GM12872 (cell line): ENCODE measurements at regions not wholly inside any gene's neighbourhood (a gene's known extent, or its start where the extent isn't known, plus 50 kb on each side); places are given as distances from the start of the nearest gene placed in this dataset.

Experiments
- TF ChIP-seq, protein P1 (sequence below): IDR thresholded peaks from 3 replicates; pipeline ENCODE4 v1.5.1; 2011; ENCODE audit warnings: low read depth, mild to moderate bottlenecking, low read length, moderate library complexity; ENCODE audit not compliant: insufficient read depth

DNA sequence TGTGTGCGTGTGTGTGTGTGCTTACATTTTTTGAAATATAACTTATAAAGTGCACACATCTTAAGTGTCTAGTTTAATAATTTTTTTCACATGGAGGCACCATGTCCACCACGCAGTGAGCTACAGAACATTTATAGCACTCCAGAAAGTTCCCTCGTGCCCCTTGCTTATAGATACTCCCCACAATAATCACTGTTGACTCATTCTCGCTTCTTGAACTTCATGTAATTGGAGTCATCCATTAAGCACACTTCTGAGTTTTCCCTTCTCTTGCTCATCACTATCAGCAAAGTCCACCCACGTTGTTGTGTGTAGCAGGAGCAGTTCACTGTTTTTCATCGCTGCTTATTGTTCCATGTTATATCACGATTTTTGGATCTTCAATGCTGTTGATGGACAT, 78.4 kb upstream of the DISP3 start:
- TF ChIP-seq, protein P1, sequence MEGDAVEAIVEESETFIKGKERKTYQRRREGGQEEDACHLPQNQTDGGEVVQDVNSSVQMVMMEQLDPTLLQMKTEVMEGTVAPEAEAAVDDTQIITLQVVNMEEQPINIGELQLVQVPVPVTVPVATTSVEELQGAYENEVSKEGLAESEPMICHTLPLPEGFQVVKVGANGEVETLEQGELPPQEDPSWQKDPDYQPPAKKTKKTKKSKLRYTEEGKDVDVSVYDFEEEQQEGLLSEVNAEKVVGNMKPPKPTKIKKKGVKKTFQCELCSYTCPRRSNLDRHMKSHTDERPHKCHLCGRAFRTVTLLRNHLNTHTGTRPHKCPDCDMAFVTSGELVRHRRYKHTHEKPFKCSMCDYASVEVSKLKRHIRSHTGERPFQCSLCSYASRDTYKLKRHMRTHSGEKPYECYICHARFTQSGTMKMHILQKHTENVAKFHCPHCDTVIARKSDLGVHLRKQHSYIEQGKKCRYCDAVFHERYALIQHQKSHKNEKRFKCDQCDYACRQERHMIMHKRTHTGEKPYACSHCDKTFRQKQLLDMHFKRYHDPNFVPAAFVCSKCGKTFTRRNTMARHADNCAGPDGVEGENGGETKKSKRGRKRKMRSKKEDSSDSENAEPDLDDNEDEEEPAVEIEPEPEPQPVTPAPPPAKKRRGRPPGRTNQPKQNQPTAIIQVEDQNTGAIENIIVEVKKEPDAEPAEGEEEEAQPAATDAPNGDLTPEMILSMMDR, result no peak

DNA sequence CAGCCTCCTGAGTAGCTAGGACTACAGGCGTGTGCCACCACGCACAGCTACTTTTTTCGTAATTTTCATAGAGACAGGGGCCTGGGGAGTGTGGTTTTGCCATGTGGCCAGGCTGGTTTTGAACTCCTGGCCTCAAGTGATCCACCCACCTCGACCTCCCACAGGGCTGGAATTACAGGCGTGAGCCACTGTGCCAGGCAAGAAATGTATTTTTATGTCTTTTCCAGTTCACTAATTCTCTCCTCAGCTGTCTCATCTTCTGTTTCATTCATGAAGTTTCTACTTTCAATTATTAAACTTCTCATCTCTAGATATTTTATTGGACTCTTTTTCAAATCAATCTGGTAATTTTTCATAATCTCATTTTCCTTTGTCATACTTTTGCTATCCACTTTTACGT, 72.1 kb upstream of the DISP3 start:
- TF ChIP-seq, protein P1, result no peak

DNA sequence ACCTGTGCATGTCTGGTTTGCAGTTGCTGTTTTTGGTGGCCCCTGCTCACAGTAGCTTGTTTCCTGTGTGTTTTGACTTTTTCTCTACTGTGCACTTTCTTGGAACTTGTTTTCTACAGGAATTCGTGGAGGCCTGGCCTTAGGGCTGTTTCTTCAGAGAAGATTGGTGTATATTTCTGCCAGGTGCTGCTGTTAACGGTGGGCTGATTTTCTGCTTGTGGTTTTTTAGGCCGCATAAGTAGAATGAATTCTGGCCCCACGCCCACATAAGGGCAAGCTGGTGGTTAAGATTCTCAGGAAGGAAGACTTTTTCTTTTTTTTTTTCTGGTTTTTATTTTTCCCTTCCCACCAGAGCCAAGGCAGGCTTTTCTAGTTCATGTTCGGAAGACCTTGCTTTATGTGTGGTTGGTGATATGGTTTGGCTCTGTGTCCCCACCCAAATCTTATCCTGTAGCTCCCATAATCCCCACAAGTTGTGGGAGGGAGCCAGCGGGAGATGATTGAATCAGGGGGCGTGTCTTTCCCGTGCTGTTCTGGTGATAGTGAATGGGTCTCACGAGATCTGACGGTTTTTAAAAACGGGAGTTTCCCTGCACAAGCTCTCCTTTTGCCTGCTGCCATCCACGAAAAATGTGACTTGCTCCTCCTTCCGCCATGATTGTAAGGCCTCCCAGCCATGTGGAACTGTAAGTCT, 71.5 kb upstream of the DISP3 start:
- TF ChIP-seq, protein P1, result no peak

DNA sequence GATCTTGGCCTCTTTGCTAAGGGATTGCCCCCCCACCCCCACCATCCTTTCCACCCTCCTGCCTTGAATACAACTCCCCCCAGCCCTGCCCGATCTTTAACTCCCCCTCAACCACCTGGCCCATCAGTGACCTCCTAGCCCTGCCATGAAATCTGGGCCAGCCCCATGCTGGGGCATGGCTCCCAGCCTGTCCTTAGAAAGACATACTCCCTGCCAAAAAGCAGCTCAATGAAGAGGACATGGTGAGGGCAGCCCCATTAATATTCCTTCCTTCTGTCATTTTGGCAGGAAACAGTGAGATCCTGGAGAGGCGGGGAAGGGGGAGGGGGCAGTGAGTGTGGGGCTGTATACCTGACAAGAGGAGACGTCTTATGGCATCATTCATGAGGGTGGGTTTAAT, 66.8 kb upstream of the DISP3 start:
- TF ChIP-seq, protein P1, result no peak

DNA sequence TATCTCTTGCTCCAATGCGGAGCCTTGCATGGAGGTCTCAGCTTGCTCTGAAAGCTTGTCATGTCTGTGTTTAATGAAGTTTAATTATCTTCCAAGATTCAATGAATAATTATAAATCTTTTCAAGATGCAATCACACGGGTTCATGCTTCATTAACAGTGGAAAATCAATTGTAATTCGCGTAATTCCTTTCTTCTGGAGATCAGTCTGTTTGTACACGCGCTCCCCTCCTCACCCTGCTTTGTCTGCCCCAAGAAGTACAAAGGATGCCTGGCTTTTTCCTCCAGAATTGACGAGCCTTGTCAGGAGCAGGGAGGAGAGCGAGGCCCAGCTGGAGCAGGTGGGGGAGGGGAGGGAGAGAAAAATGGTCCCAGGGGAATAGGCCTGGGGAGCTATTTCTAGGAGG, 65.0 kb upstream of the DISP3 start:
- TF ChIP-seq, protein P1, result no peak

DNA sequence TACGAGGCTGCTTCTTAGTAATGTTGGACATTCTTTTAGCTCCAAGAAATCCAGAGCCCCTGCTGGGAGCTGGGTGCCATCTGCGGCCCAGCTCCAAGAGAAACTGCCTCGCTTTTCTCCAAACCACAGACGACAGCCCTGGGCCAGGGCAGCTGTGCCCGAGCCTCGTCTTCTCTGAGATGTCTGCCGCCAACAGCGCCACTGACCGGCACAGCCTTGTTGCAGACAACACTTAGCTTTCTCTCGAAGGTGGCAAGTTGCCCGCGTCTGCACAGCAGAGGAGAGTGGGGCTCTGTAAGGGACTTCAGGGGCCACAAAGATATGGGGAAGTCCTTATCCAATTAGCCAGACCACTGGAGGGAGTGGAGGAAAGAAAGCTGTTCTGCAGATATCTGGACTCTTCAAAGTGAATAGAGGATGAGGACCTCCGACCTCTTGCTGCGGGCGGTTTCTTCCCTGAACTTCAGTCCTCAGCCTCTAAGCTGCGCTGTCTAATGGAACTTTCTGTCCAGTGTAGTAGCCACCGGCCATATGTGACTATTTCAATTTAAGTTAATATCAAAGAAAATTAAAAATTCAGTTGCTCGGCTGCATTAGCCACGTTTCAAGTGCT, 63.9 kb upstream of the DISP3 start:
- TF ChIP-seq, protein P1, result no peak

DNA sequence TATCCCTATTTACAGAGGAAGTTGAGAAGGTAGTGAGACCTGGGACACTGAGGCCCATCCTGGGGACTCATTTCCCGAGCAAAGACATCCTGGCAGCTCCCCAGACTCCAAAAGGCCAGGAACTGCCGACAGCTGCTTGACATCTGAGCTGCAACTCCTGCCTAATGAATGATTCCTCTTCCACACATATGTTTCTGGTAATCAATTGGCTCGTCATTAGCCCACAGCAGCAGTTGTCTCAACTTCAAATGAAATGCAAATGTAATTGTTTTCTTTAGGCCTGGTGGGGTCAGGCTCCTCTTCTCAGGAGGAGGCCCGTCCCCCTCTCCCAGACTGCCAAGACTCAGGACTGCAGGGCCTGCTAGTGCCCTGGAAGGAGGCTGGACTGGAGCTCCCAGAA, 61.8 kb upstream of the DISP3 start:
- TF ChIP-seq, protein P1, result no peak
